DOHH2 (cell line): ENCODE measurements at regions not wholly inside any gene's neighbourhood (a gene's known extent, or its start where the extent isn't known, plus 50 kb on each side); places are given as distances from the start of the nearest gene placed in this dataset.

ENCODE experiments used
- EZH2phosphoT487 ChIP-seq: fragments of 200-600 bp; sonication (generic); IDR thresholded peaks from 2 replicates; pipeline ENCODE4 v1.6.1; 2017; ENCODE audit warnings: borderline replicate concordance, mild to moderate bottlenecking, antibody characterized with exemption, low read length, moderate library complexity, mixed read lengths
- TF ChIP-seq, protein P1 (sequence below): fragments of 200-600 bp; sonication (generic); IDR thresholded peaks from one replicate; pipeline ENCODE4 v1.5.1; 2014; ENCODE audit warnings: antibody characterized with exemption, mild to moderate bottlenecking, low read depth, low read length; ENCODE audit not compliant: poor library complexity, severe bottlenecking

GRCh38 chr15:77697893-77698292 is 65.2 kb upstream of the LINGO1 start:
- TF ChIP-seq, protein P1, sequence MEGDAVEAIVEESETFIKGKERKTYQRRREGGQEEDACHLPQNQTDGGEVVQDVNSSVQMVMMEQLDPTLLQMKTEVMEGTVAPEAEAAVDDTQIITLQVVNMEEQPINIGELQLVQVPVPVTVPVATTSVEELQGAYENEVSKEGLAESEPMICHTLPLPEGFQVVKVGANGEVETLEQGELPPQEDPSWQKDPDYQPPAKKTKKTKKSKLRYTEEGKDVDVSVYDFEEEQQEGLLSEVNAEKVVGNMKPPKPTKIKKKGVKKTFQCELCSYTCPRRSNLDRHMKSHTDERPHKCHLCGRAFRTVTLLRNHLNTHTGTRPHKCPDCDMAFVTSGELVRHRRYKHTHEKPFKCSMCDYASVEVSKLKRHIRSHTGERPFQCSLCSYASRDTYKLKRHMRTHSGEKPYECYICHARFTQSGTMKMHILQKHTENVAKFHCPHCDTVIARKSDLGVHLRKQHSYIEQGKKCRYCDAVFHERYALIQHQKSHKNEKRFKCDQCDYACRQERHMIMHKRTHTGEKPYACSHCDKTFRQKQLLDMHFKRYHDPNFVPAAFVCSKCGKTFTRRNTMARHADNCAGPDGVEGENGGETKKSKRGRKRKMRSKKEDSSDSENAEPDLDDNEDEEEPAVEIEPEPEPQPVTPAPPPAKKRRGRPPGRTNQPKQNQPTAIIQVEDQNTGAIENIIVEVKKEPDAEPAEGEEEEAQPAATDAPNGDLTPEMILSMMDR, result no peak
- TF ChIP-seq EZH2phosphoT487, result no peak
